K562 (cell line): ENCODE measurements at regions not wholly inside any gene's neighbourhood (a gene's known extent, or its start where the extent isn't known, plus 50 kb on each side); places are given as distances from the start of the nearest gene placed in this dataset.

Source experiments
- ATAC-seq: fragments of 200-7000 bp; cut with Tn5 transposase; 3 replicates; pipeline ENCODE4 v1.9.1; 2020; ENCODE audit warnings: moderate library complexity
- BruUV-seq: library from RNA; stranded (reverse); fragments of 400-500 nt; replicated peaks from 2 replicates; lab custom pipeline; 2021; lab: Mats Ljungman, UMichigan
- CTCF ChIA-PET: fragments of 300-600 bp; formaldehyde crosslinking; extraction: SDS; loops from one replicate; lab custom pipeline; 2021; ENCODE audit warnings: low intra/inter-chr PET ratio; lab: Yijun Ruan, JAX
- POLR2A ChIA-PET: fragments of 300-600, 350-650 bp; sonication (Branson Sonifier 250); formaldehyde crosslinking; extraction: SDS; loops from one replicate; lab custom pipeline; 2021; ENCODE audit warnings: antibody characterized with exemption, inconsistent platforms; lab: Yijun Ruan, JAX
- DNase-seq, 4 experiments: peaks; one replicate each; pipeline versions ENCODE4 v3.0.0 to v3.0.0-alpha.2; 2011 to 2018; ENCODE audit warnings: low spot score in 3 of 4, mixed read lengths in 3 of 4; ENCODE audit errors: extremely low read depth in 1 of 4
- FAIRE-seq: peaks from 2 replicates; lab custom pipeline; 2011; peaks lifted over from hg19 to GRCh38; lab: Jason Lieb, UNC
- H2AFZ ChIP-seq: 2 replicates; pipeline ENCODE4 v1.6.0; 2011; ENCODE audit warnings: low read depth, low read length, control low read depth, inconsistent platforms
- H3K27ac ChIP-seq: fragments of 200-600 bp; 3 replicates; pipeline ENCODE4 v1.8.0; 2011; ENCODE audit warnings: low read depth, mild to moderate bottlenecking, control low read depth, inconsistent platforms, low read length, moderate library complexity, mixed read lengths; ENCODE audit errors: extremely low read depth
- H3K27me3 ChIP-seq, 2 experiments: fragments of 300-600 bp in 1 of 2; 2 replicates in 1 of 2; 3 replicates in 1 of 2; pipeline versions ENCODE4 v1.6.0 to v1.8.0; 2011; ENCODE audit warnings: inconsistent platforms in 2 of 2, low read length in 2 of 2, mild to moderate bottlenecking in 1 of 2, mixed read lengths in 1 of 2, moderate library complexity in 1 of 2; ENCODE audit not compliant: control insufficient read depth in 2 of 2, insufficient read depth in 2 of 2
- H3K36me3 ChIP-seq: fragments of 300-600 bp; 3 replicates; pipeline ENCODE4 v1.8.0; 2011; ENCODE audit warnings: mild to moderate bottlenecking, low read length, inconsistent platforms; ENCODE audit not compliant: control insufficient read depth, insufficient read depth
- H3K4me1 ChIP-seq, 2 experiments: fragments of 200-600 bp in 1 of 2; replicated peaks in 1 of 2; 2 replicates in 1 of 2; 3 replicates in 1 of 2; pipeline versions ENCODE4 v1.5.1 to v1.8.0; 2011; ENCODE audit warnings: inconsistent platforms in 2 of 2, low read length in 2 of 2, mild to moderate bottlenecking in 1 of 2, mixed read lengths in 1 of 2, moderate library complexity in 1 of 2; ENCODE audit not compliant: control insufficient read depth in 2 of 2, insufficient read depth in 2 of 2
- H3K4me2 ChIP-seq: 2 replicates; pipeline ENCODE4 v1.6.1; 2011; ENCODE audit warnings: low read length, control low read depth, inconsistent platforms, mixed read lengths; ENCODE audit not compliant: insufficient read depth
- H3K4me3 ChIP-seq: fragments of 200-600 bp; sonication (generic), shearing (Covaris generic); 2 replicates; pipeline ENCODE4 v1.5.1; 2016; ENCODE audit warnings: control low read depth, inconsistent platforms
- H3K79me2 ChIP-seq: fragments of 200-600 bp; 3 replicates; pipeline ENCODE4 v1.8.0; 2011; ENCODE audit warnings: low read length, inconsistent platforms; ENCODE audit not compliant: control insufficient read depth, insufficient read depth
- H3K9ac ChIP-seq, 2 experiments: 2 replicates each; pipeline versions ENCODE4 v1.6.0 to v1.6.1; 2011; ENCODE audit warnings: low read depth in 2 of 2, low read length in 2 of 2, control low read depth in 1 of 2, inconsistent platforms in 1 of 2, mild to moderate bottlenecking in 1 of 2, mixed read lengths in 1 of 2; ENCODE audit not compliant: insufficient read depth in 1 of 2
- H3K9me1 ChIP-seq: one replicate; pipeline ENCODE4 v1.6.0; 2011; ENCODE audit warnings: inconsistent platforms, mild to moderate bottlenecking, low read length, moderate library complexity; ENCODE audit not compliant: control insufficient read depth, insufficient read depth
- H3K9me3 ChIP-seq: replicated peaks from 2 replicates; pipeline ENCODE4 v1.5.1; 2011; ENCODE audit warnings: low read depth, low read length, inconsistent platforms; ENCODE audit not compliant: control insufficient read depth, insufficient read depth
- H4K20me1 ChIP-seq: replicated peaks from 2 replicates; pipeline ENCODE4 v1.6.1; 2011; ENCODE audit warnings: low read length, inconsistent platforms, mixed read lengths; ENCODE audit not compliant: control insufficient read depth, insufficient read depth
- HNRNPH1 ChIP-seq: fragments of 200-400 bp; formaldehyde crosslinking; optimal IDR thresholded peaks from 2 replicates; pipeline ENCODE3; 2017; ENCODE audit warnings: low read depth, mild to moderate bottlenecking, low read length, moderate library complexity
- L3MBTL2 ChIP-seq: fragments of 450-650 bp; IDR thresholded peaks from 2 replicates; pipeline ENCODE4 v1.6.1; 2016; ENCODE audit warnings: mild to moderate bottlenecking, moderate library complexity
- MED1 ChIP-seq: sonication (generic); formaldehyde crosslinking; IDR thresholded peaks from 2 replicates; pipeline ENCODE4 v1.8.1; 2023; ENCODE audit warnings: missing genetic modification reagents, borderline replicate concordance
- WGBS: fragments of 100-300 bp; shearing (Covaris generic); methylation state at CpG from one replicate; pipeline ENCODE4 v1.1.6; 2016; ENCODE audit warnings: low coverage, mixed read lengths; ENCODE audit not compliant: insufficient coverage; ENCODE audit errors: missing lambda C conversion rate; 5-methylcytosine and 5-hydroxymethylcytosine counted together
- in situ Hi-C: fragments of 300-500 bp; cut with MboI; formaldehyde crosslinking; loops from 4 replicates; pipeline ENCODE4 v1.15.0; 2018; ENCODE audit warnings: inconsistent platforms, mixed read lengths
- intact Hi-C: fragments of 100-400 bp; cut with micrococcal nuclease; formaldehyde crosslinking; loops from 2 replicates; pipeline ENCODE4 v1.14.2; 2022
- TF ChIP-seq, protein P1 (sequence below), 2 experiments: fragments of 450-650 bp in 1 of 2; IDR thresholded peaks; 2 replicates each; pipeline ENCODE4 v1.6.1; 2011 to 2017; ENCODE audit warnings: low read depth in 2 of 2, antibody characterized with exemption in 1 of 2, borderline replicate concordance in 1 of 2, low read length in 1 of 2, mild to moderate bottlenecking in 1 of 2, mixed read lengths in 1 of 2; ENCODE audit not compliant: control insufficient read depth in 1 of 2
- TF ChIP-seq, protein P2 (sequence below): sonication (generic); formaldehyde crosslinking; IDR thresholded peaks from 2 replicates; pipeline ENCODE4 v1.9.0; 2022; ENCODE audit warnings: mild to moderate bottlenecking, missing genetic modification reagents
- TF ChIP-seq, protein P3 (sequence below): fragments of 250-450 bp; sonication (Bioruptor Pico); IDR thresholded peaks from 2 replicates; pipeline ENCODE4 v1.5.0; 2020; ENCODE audit warnings: mild to moderate bottlenecking, borderline replicate concordance
- TF ChIP-seq, protein P4 (sequence below): fragments of 250-450 bp; sonication (Bioruptor Pico); IDR thresholded peaks from 2 replicates; pipeline ENCODE4 v1.8.0; 2021; ENCODE audit warnings: moderate library complexity, mild to moderate bottlenecking, inconsistent platforms

DNA sequence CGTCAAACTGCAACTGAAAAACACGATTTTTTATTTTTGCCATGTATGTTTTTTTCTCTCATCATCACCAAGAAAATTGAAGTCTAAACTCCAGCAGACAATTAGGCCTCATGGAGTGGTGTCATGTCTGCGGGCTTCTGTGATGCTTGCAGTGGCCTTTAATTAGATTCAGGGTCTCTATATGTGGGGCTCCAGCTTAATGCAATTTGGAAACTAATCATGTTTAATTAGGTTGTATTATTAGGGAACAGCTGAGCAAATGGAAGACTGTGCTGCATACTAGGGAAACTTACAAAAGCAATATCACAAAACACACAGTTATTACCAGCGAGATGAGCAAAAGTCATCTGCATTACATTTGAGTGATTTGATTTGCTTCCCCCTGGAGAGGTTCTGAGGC is 132.9 kb upstream of the PMEPA1 start:
- DNase-seq (no peak), FAIRE-seq (no peak), ATAC-seq (no peak)
- no peaks in the 10 kb centered on the region for H3K4me1 ChIP-seq
- H2AFZ ChIP-seq, result no peak overlapping the region
- WGBS, result 2% methylated on average over 4 of the region's 4 CpGs
- no peak overlapping the region for H3K9ac ChIP-seq
- POLR2A ChIA-PET, result no interaction called here
- H3K9me1 ChIP-seq, result no peaks in the 10 kb centered on the region
- no peak overlapping the region for H3K4me2 ChIP-seq
- H4K20me1 ChIP-seq, result peaks cover 3% of the 10 kb centered on the region; the same call in 1 of the 2 replicates
- no peaks in the 10 kb centered on the region for H3K9me3 ChIP-seq
- in situ Hi-C loops (no loop called here), intact Hi-C loops (loop anchor here (10.0 kb wide), 1 partner anchor 188 kb away; no protein-coding TSS in a partner anchor)
- H3K27ac ChIP-seq, result no peak overlapping the region
- H3K27me3 ChIP-seq, result peaks cover 30 to 40% of the 10 kb centered on the region in 2 experiments
- TF ChIP-seq, protein P1, sequence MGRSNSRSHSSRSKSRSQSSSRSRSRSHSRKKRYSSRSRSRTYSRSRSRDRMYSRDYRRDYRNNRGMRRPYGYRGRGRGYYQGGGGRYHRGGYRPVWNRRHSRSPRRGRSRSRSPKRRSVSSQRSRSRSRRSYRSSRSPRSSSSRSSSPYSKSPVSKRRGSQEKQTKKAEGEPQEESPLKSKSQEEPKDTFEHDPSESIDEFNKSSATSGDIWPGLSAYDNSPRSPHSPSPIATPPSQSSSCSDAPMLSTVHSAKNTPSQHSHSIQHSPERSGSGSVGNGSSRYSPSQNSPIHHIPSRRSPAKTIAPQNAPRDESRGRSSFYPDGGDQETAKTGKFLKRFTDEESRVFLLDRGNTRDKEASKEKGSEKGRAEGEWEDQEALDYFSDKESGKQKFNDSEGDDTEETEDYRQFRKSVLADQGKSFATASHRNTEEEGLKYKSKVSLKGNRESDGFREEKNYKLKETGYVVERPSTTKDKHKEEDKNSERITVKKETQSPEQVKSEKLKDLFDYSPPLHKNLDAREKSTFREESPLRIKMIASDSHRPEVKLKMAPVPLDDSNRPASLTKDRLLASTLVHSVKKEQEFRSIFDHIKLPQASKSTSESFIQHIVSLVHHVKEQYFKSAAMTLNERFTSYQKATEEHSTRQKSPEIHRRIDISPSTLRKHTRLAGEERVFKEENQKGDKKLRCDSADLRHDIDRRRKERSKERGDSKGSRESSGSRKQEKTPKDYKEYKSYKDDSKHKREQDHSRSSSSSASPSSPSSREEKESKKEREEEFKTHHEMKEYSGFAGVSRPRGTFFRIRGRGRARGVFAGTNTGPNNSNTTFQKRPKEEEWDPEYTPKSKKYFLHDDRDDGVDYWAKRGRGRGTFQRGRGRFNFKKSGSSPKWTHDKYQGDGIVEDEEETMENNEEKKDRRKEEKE (IDR thresholded peaks at IDR 0.05; ENCODE audit: borderline replicate concordance in 1 of 2, control insufficient read depth in 1 of 2, low read depth in 2 of 2, low read length in 1 of 2), result no peak
- TF ChIP-seq, protein P2, sequence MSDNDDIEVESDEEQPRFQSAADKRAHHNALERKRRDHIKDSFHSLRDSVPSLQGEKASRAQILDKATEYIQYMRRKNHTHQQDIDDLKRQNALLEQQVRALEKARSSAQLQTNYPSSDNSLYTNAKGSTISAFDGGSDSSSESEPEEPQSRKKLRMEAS, result no peak
- TF ChIP-seq, protein P3, sequence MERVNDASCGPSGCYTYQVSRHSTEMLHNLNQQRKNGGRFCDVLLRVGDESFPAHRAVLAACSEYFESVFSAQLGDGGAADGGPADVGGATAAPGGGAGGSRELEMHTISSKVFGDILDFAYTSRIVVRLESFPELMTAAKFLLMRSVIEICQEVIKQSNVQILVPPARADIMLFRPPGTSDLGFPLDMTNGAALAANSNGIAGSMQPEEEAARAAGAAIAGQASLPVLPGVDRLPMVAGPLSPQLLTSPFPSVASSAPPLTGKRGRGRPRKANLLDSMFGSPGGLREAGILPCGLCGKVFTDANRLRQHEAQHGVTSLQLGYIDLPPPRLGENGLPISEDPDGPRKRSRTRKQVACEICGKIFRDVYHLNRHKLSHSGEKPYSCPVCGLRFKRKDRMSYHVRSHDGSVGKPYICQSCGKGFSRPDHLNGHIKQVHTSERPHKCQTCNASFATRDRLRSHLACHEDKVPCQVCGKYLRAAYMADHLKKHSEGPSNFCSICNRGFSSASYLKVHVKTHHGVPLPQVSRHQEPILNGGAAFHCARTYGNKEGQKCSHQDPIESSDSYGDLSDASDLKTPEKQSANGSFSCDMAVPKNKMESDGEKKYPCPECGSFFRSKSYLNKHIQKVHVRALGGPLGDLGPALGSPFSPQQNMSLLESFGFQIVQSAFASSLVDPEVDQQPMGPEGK, result no peak
- TF ChIP-seq L3MBTL2, result no peak
- TF ChIP-seq, protein P4, sequence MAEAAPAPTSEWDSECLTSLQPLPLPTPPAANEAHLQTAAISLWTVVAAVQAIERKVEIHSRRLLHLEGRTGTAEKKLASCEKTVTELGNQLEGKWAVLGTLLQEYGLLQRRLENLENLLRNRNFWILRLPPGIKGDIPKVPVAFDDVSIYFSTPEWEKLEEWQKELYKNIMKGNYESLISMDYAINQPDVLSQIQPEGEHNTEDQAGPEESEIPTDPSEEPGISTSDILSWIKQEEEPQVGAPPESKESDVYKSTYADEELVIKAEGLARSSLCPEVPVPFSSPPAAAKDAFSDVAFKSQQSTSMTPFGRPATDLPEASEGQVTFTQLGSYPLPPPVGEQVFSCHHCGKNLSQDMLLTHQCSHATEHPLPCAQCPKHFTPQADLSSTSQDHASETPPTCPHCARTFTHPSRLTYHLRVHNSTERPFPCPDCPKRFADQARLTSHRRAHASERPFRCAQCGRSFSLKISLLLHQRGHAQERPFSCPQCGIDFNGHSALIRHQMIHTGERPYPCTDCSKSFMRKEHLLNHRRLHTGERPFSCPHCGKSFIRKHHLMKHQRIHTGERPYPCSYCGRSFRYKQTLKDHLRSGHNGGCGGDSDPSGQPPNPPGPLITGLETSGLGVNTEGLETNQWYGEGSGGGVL (CRISPR knock-in tag), result no peak
- no peak for TF ChIP-seq MED1 (CRISPR knock-in tag)
- no peak for TF ChIP-seq HNRNPH1
- no peaks in the 10 kb centered on the region for H3K79me2 ChIP-seq
- no peaks in the 10 kb centered on the region for H3K36me3 ChIP-seq
- BruUV-seq, result no TSS peak
- CTCF ChIA-PET, result no interaction called here
- no peak overlapping the region for H3K4me3 ChIP-seq
